ENCODE measurements at regions not wholly inside any gene's neighbourhood (a gene's known extent, or its start where the extent isn't known, plus 50 kb on each side); places are given as distances from the start of the nearest gene placed in this dataset.

- H3K4me2 ChIP-seq (ENCODE audit: control insufficient read depth, insufficient read depth): no peak overlapping the region
- intact Hi-C loops (cut with micrococcal nuclease; ENCODE audit: unreplicated experiment) (loop anchor here (5.0 kb wide), 1 partner anchor 269 kb away; no protein-coding TSS in a partner anchor), in situ Hi-C loops (cut with MboI) (no loop called here)
- DNase-seq (ENCODE audit: low read depth, low spot score) (no peak), FAIRE-seq (no peak), ATAC-seq (no peak)
- SMC1A ChIA-PET (ENCODE audit: uncharacterized antibody, unreplicated experiment): no interaction called here
- RAD21 ChIA-PET (ENCODE audit: unreplicated experiment): no interaction called here
- no peaks in the 10 kb centered on the region for H3K36me3 ChIP-seq (ENCODE audit: control insufficient read depth in 2 of 2, insufficient read depth in 2 of 2, low read length in 1 of 2)
- CTCF ChIA-PET: interaction anchor here (0.6 kb wide), 1 partner anchor 27 kb away, joined by 3 read pairs; no protein-coding TSS in a partner anchor
- H2AFZ ChIP-seq (ENCODE audit: control insufficient read depth, low read depth, low read length): no peak overlapping the region
- POLR2A ChIA-PET: interaction anchor here (0.7 kb wide), 1 partner anchor 27 kb away, joined by 4 read pairs; no protein-coding TSS in a partner anchor
- no peaks in the 10 kb centered on the region for H3K79me2 ChIP-seq (ENCODE audit: control insufficient read depth, insufficient read depth, low read length)
- no peaks in the 10 kb centered on the region for H3K9me3 ChIP-seq (replicated peaks; ENCODE audit: control insufficient read depth, insufficient read depth, low read length)
- no peaks in the 10 kb centered on the region for H4K20me1 ChIP-seq (ENCODE audit: control insufficient read depth, insufficient read depth)
- no peak overlapping the region for H3K27ac ChIP-seq (ENCODE audit: control insufficient read depth, insufficient read depth)
- BruUV-seq (replicated peaks): no TSS peak
- H3K9ac ChIP-seq (ENCODE audit: control insufficient read depth, insufficient read depth, low read length): no peak overlapping the region
- H3K4me1 ChIP-seq (ENCODE audit: control insufficient read depth, insufficient read depth, low read length): peaks cover 5% of the 10 kb centered on the region
- no peak overlapping the region for H3K4me3 ChIP-seq
- H3K27me3 ChIP-seq (replicated peaks in 1 of 2; ENCODE audit: control insufficient read depth in 2 of 2, insufficient read depth in 2 of 2, low read length in 1 of 2): no peaks in the 10 kb centered on the region
- TF ChIP-seq EED (IDR thresholded peaks at IDR 0.05; ENCODE audit: low read depth) (no peak), ZNF24 (IDR thresholded peaks at IDR 0.05) (no peak), RBBP5 (conservative IDR thresholded peaks at IDR 0.05) (no peak), IKZF2 (IDR thresholded peaks at IDR 0.05) (no peak), SREBF1 (IDR thresholded peaks at IDR 0.05; ENCODE audit: low read length) (no peak), YY1 (IDR thresholded peaks at IDR 0.05; ENCODE audit: low read depth, low read length) (no peak), MTA2 (IDR thresholded peaks at IDR 0.05; ENCODE audit: low read depth) (no peak), RAD21 (IDR thresholded peaks at IDR 0.05; ENCODE audit: insufficient read depth, low read depth, low read length) (no peak), FOXK2 (IDR thresholded peaks at IDR 0.05) (no peak), CUX1 (IDR thresholded peaks at IDR 0.05; ENCODE audit: insufficient replicate concordance, low read depth, low read length) (no peak), LARP7 (IDR thresholded peaks at IDR 0.05) (no peak), NR2C2 (IDR thresholded peaks at IDR 0.05; ENCODE audit: borderline replicate concordance, control insufficient read depth, insufficient read length, low read depth) (no peak), ZNF622 (IDR thresholded peaks at IDR 0.05) (no peak), HDAC6 (IDR thresholded peaks at IDR 0.05; ENCODE audit: unreplicated experiment) (no peak), POLR2A (IDR thresholded peaks at IDR 0.05; ENCODE audit: low read depth, low read length) (no peak)
- TF ChIP-seq, protein P1, sequence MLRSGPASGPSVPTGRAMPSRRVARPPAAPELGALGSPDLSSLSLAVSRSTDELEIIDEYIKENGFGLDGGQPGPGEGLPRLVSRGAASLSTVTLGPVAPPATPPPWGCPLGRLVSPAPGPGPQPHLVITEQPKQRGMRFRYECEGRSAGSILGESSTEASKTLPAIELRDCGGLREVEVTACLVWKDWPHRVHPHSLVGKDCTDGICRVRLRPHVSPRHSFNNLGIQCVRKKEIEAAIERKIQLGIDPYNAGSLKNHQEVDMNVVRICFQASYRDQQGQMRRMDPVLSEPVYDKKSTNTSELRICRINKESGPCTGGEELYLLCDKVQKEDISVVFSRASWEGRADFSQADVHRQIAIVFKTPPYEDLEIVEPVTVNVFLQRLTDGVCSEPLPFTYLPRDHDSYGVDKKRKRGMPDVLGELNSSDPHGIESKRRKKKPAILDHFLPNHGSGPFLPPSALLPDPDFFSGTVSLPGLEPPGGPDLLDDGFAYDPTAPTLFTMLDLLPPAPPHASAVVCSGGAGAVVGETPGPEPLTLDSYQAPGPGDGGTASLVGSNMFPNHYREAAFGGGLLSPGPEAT (IDR thresholded peaks at IDR 0.05; ENCODE audit: low read depth): no peak
- TF ChIP-seq, protein P2, sequence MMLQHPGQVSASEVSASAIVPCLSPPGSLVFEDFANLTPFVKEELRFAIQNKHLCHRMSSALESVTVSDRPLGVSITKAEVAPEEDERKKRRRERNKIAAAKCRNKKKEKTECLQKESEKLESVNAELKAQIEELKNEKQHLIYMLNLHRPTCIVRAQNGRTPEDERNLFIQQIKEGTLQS (IDR thresholded peaks at IDR 0.05; ENCODE audit: borderline replicate concordance, extremely low read depth, low read depth, low read length): no peak
- TF ChIP-seq, protein P3, sequence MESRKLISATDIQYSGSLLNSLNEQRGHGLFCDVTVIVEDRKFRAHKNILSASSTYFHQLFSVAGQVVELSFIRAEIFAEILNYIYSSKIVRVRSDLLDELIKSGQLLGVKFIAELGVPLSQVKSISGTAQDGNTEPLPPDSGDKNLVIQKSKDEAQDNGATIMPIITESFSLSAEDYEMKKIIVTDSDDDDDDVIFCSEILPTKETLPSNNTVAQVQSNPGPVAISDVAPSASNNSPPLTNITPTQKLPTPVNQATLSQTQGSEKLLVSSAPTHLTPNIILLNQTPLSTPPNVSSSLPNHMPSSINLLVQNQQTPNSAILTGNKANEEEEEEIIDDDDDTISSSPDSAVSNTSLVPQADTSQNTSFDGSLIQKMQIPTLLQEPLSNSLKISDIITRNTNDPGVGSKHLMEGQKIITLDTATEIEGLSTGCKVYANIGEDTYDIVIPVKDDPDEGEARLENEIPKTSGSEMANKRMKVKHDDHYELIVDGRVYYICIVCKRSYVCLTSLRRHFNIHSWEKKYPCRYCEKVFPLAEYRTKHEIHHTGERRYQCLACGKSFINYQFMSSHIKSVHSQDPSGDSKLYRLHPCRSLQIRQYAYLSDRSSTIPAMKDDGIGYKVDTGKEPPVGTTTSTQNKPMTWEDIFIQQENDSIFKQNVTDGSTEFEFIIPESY (IDR thresholded peaks at IDR 0.05): no peak
Observed at GRCh38 chr6:15145821-15146220, 100.0 kb upstream of the JARID2 start.

Measured in GM12878 (cell line).